Effector memory CD8-positive, alpha-beta T cell (primary cell): ENCODE measurements at regions not wholly inside any gene's neighbourhood (a gene's known extent, or its start where the extent isn't known, plus 50 kb on each side); places are given as distances from the start of the nearest gene placed in this dataset.

Experiments used
- ATAC-seq: fragments of 150-1000 bp; cut with Tn5 transposase; replicated peaks from 2 replicates; pipeline ENCODE4 v1.10.0; 2021; ENCODE audit warnings: mild to moderate bottlenecking, moderate library complexity
- DNase-seq, 3 experiments: peaks; one replicate each; pipeline ENCODE4 v3.0.0; 2021
- H3K27ac Mint-ChIP-seq, 2 donors: one replicate each; pipeline ENCODE4 v1.8.0; 2022; ENCODE audit warnings: mild to moderate bottlenecking in 2 of 2, mixed read lengths in 2 of 2, moderate library complexity in 2 of 2
- H3K27me3 Mint-ChIP-seq, 2 donors: one replicate each; pipeline ENCODE4 v1.8.0; 2022; ENCODE audit warnings: mixed read lengths in 2 of 2
- H3K36me3 Mint-ChIP-seq: one replicate; pipeline ENCODE4 v1.8.0; 2022; ENCODE audit warnings: mild to moderate bottlenecking, moderate library complexity, mixed read lengths; ENCODE audit not compliant: insufficient read depth
- H3K4me1 Mint-ChIP-seq, 2 donors: one replicate each; pipeline ENCODE4 v1.8.0; 2022; ENCODE audit warnings: low read depth in 2 of 2, mixed read lengths in 2 of 2
- H3K4me3 Mint-ChIP-seq, 2 donors: one replicate each; pipeline ENCODE4 v1.8.0; 2022; ENCODE audit warnings: mild to moderate bottlenecking in 2 of 2, mixed read lengths in 2 of 2, moderate library complexity in 2 of 2
- H3K9me3 Mint-ChIP-seq, 2 donors: one replicate each; pipeline ENCODE4 v1.8.0; 2022; ENCODE audit warnings: mixed read lengths in 2 of 2

- H3K36me3 Mint-ChIP-seq: no peaks in the 10 kb centered on the region
- H3K27ac Mint-ChIP-seq: no peak overlapping the region
- peaks cover 0 to 5% of the 10 kb centered on the region in 2 donors for H3K4me1 Mint-ChIP-seq
- H3K27me3 Mint-ChIP-seq: peaks cover 24 to 61% of the 10 kb centered on the region in 2 donors
- DNase-seq (no peak), ATAC-seq (no peak)
- H3K9me3 Mint-ChIP-seq: peaks cover 0 to 1% of the 10 kb centered on the region in 2 donors
- H3K4me3 Mint-ChIP-seq: no peak overlapping the region
Observed at GRCh38 chr22:49328630-49329405, 498.9 kb downstream of the BRD1 start.

GRCh38 chr22:49328118-49328475 is 499.6 kb downstream of the BRD1 start:
- Mint-ChIP-seq H3K27ac (no peak overlapping the region), H3K4me3 (no peak overlapping the region), H3K4me1 (peaks cover 0 to 8% of the 10 kb centered on the region in 2 donors), H3K9me3 (peaks cover 0 to 1% of the 10 kb centered on the region in 2 donors), H3K36me3 (no peaks in the 10 kb centered on the region), H3K27me3 (peaks cover 29 to 67% of the 10 kb centered on the region in 2 donors)
- no peak for ATAC-seq
- DNase-seq: no peak

GRCh38 chr22:49327411-49328117 is 500.1 kb downstream of the BRD1 start:
- peaks cover 0 to 1% of the 10 kb centered on the region in 2 donors for H3K9me3 Mint-ChIP-seq
- H3K27me3 Mint-ChIP-seq: peaks cover 29 to 67% of the 10 kb centered on the region in 2 donors
- H3K36me3 Mint-ChIP-seq: no peaks in the 10 kb centered on the region
- H3K4me3 Mint-ChIP-seq: no peak overlapping the region
- H3K4me1 Mint-ChIP-seq: peaks cover 0 to 8% of the 10 kb centered on the region in 2 donors
- H3K27ac Mint-ChIP-seq: no peak overlapping the region
- no peak for ATAC-seq
- no peak for DNase-seq

GRCh38 chr22:49326558-49326957 is 501.1 kb downstream of the BRD1 start:
- ATAC-seq (no peak), DNase-seq (no peak)
- Mint-ChIP-seq H3K4me1 (peaks cover 0 to 8% of the 10 kb centered on the region in 2 donors), H3K27ac (no peak overlapping the region), H3K36me3 (no peaks in the 10 kb centered on the region), H3K4me3 (no peak overlapping the region), H3K9me3 (peaks cover 0 to 1% of the 10 kb centered on the region in 2 donors), H3K27me3 (peaks cover 33 to 65% of the 10 kb centered on the region in 2 donors)

- peak overlapping the region in 1 of 2 donors; percentile 45 for H3K4me3 Mint-ChIP-seq
- peaks cover 32 to 65% of the 10 kb centered on the region in 2 donors for H3K27me3 Mint-ChIP-seq
- H3K4me1 Mint-ChIP-seq: peaks cover 0 to 8% of the 10 kb centered on the region in 2 donors
- H3K27ac Mint-ChIP-seq: no peak overlapping the region
- DNase-seq (no peak), ATAC-seq (no peak)
- no peaks in the 10 kb centered on the region for H3K36me3 Mint-ChIP-seq
- peaks cover 0 to 1% of the 10 kb centered on the region in 2 donors for H3K9me3 Mint-ChIP-seq
Observed at GRCh38 chr22:49325531-49326395, 501.9 kb downstream of the BRD1 start.

GRCh38 chr22:49324527-49325491 is 502.9 kb downstream of the BRD1 start:
- peak in 2 of 3 experiments; percentile 5 to 15 for DNase-seq
- H3K4me1 Mint-ChIP-seq: peaks cover 0 to 8% of the 10 kb centered on the region in 2 donors
- peaks cover 32 to 59% of the 10 kb centered on the region in 2 donors for H3K27me3 Mint-ChIP-seq
- H3K9me3 Mint-ChIP-seq: peaks cover 0 to 1% of the 10 kb centered on the region in 2 donors
- peak overlapping the region in 1 of 2 donors; percentile 14 for H3K27ac Mint-ChIP-seq
- H3K4me3 Mint-ChIP-seq: peak overlapping the region in 1 of 2 donors; percentile 45
- no peaks in the 10 kb centered on the region for H3K36me3 Mint-ChIP-seq
- ATAC-seq: peak; percentile 90

- ATAC-seq (no peak), DNase-seq (no peak)
- no peaks in the 10 kb centered on the region for H3K36me3 Mint-ChIP-seq
- peaks cover 40 to 60% of the 10 kb centered on the region in 2 donors for H3K27me3 Mint-ChIP-seq
- H3K4me3 Mint-ChIP-seq: peak overlapping the region in 1 of 2 donors; percentile 45
- H3K4me1 Mint-ChIP-seq: peaks cover 0 to 8% of the 10 kb centered on the region in 2 donors
- no peak overlapping the region for H3K27ac Mint-ChIP-seq
- peaks cover 0 to 1% of the 10 kb centered on the region in 2 donors for H3K9me3 Mint-ChIP-seq
Observed at GRCh38 chr22:49323751-49324415, 503.8 kb downstream of the BRD1 start.

- Mint-ChIP-seq H3K4me3 (no peak overlapping the region), H3K27ac (no peak overlapping the region), H3K9me3 (peaks cover 0 to 1% of the 10 kb centered on the region in 2 donors), H3K4me1 (peaks cover 0 to 8% of the 10 kb centered on the region in 2 donors), H3K36me3 (no peaks in the 10 kb centered on the region), H3K27me3 (peaks cover 48 to 57% of the 10 kb centered on the region in 2 donors)
- ATAC-seq: no peak
- no peak for DNase-seq
Observed at GRCh38 chr22:49322861-49323622, 504.6 kb downstream of the BRD1 start.

- H3K36me3 Mint-ChIP-seq: no peaks in the 10 kb centered on the region
- no peak overlapping the region for H3K4me3 Mint-ChIP-seq
- DNase-seq (no peak), ATAC-seq (no peak)
- H3K4me1 Mint-ChIP-seq: peaks cover 0 to 8% of the 10 kb centered on the region in 2 donors
- H3K27ac Mint-ChIP-seq: no peak overlapping the region
- peaks cover 48 to 55% of the 10 kb centered on the region in 2 donors for H3K27me3 Mint-ChIP-seq
- H3K9me3 Mint-ChIP-seq: peaks cover 0 to 1% of the 10 kb centered on the region in 2 donors
Observed at GRCh38 chr22:49322231-49322630, 505.4 kb downstream of the BRD1 start.

- Mint-ChIP-seq H3K27ac (no peak overlapping the region), H3K36me3 (no peaks in the 10 kb centered on the region), H3K4me3 (no peak overlapping the region), H3K9me3 (no peaks in the 10 kb centered on the region), H3K27me3 (peaks cover 42 to 55% of the 10 kb centered on the region in 2 donors), H3K4me1 (peaks cover 0 to 8% of the 10 kb centered on the region in 2 donors)
- ATAC-seq (no peak), DNase-seq (no peak)
Observed at GRCh38 chr22:49321477-49322055, 506.1 kb downstream of the BRD1 start.
